ENCODE measurements at regions not wholly inside any gene's neighbourhood (a gene's known extent, or its start where the extent isn't known, plus 50 kb on each side); places are given as distances from the start of the nearest gene placed in this dataset.
A peak's percentile ranks its signal among the peaks of the same experiment; 100 is the strongest.

GRCh38 chr20:47854687-47855212, 69.5 kb upstream of the SULF2 start:
- TF ChIP-seq CTCF (IDR thresholded peaks at IDR 0.05) = peak in 5 of 6 experiments; percentile 10 to 66 (median 36)
- TF ChIP-seq POLR2A (IDR thresholded peaks at IDR 0.05) = no peak

All from esophagus squamous epithelium (tissue), 4 donors.